GM18909 (cell line): ENCODE measurements at regions not wholly inside any gene's neighbourhood (a gene's known extent, or its start where the extent isn't known, plus 50 kb on each side); places are given as distances from the start of the nearest gene placed in this dataset.

Experiments
- ATAC-seq: cut with Tn5 transposase; IDR thresholded peaks from one replicate; pipeline ENCODE4 v1.9.1; 2021; ENCODE audit warnings: mild to moderate bottlenecking; ENCODE audit not compliant: unreplicated experiment, poor library complexity

- ATAC-seq = no peak
Observed at GRCh38 chr14:99037777-99038430, 234.1 kb downstream of the BCL11B start.

- ATAC-seq = no peak
Observed at GRCh38 chr14:99038431-99038820, 233.6 kb downstream of the BCL11B start.

GRCh38 chr14:99039331-99040041, 232.5 kb downstream of the BCL11B start:
- no peak for ATAC-seq

GRCh38 chr14:99040052-99040451, 231.9 kb downstream of the BCL11B start:
- no peak for ATAC-seq

- no peak for ATAC-seq
Observed at GRCh38 chr14:99040711-99041110, 231.3 kb downstream of the BCL11B start.

GRCh38 chr14:99041141-99041819, 230.7 kb downstream of the BCL11B start:
- no peak for ATAC-seq

GRCh38 chr14:99041820-99042174, 230.2 kb downstream of the BCL11B start:
- no peak for ATAC-seq

GRCh38 chr14:99042381-99043266, 229.4 kb downstream of the BCL11B start:
- no peak for ATAC-seq

GRCh38 chr14:99043267-99043615, 228.8 kb downstream of the BCL11B start:
- no peak for ATAC-seq

GRCh38 chr14:99043756-99044155, 228.2 kb downstream of the BCL11B start:
- ATAC-seq = no peak

GRCh38 chr14:99047441-99048031, 224.5 kb downstream of the BCL11B start:
- no peak for ATAC-seq

GRCh38 chr14:99050309-99050708, 221.7 kb downstream of the BCL11B start:
- ATAC-seq = no peak

- no peak for ATAC-seq
Observed at GRCh38 chr14:99052467-99052866, 219.5 kb downstream of the BCL11B start.

- ATAC-seq = no peak
Observed at GRCh38 chr14:99055019-99055418, 217.0 kb downstream of the BCL11B start.

- no peak for ATAC-seq
Observed at GRCh38 chr14:99055816-99056215, 216.2 kb downstream of the BCL11B start.

GRCh38 chr14:99057576-99058083, 214.4 kb downstream of the BCL11B start:
- no peak for ATAC-seq

- ATAC-seq = no peak
Observed at GRCh38 chr14:99058542-99058941, 213.5 kb downstream of the BCL11B start.

GRCh38 chr14:99062216-99062615, 209.8 kb downstream of the BCL11B start:
- ATAC-seq = no peak

- no peak for ATAC-seq
Observed at GRCh38 chr14:99062772-99063418, 209.1 kb downstream of the BCL11B start.
